Ecto neural progenitor cell (in vitro differentiated cells): ENCODE measurements at regions not wholly inside any gene's neighbourhood (a gene's known extent, or its start where the extent isn't known, plus 50 kb on each side); places are given as distances from the start of the nearest gene placed in this dataset.

Experiments used
- DNase-seq: peaks from one replicate; pipeline ENCODE4 v3.0.0-alpha.2; 2018; ENCODE audit warnings: low spot score

DNA sequence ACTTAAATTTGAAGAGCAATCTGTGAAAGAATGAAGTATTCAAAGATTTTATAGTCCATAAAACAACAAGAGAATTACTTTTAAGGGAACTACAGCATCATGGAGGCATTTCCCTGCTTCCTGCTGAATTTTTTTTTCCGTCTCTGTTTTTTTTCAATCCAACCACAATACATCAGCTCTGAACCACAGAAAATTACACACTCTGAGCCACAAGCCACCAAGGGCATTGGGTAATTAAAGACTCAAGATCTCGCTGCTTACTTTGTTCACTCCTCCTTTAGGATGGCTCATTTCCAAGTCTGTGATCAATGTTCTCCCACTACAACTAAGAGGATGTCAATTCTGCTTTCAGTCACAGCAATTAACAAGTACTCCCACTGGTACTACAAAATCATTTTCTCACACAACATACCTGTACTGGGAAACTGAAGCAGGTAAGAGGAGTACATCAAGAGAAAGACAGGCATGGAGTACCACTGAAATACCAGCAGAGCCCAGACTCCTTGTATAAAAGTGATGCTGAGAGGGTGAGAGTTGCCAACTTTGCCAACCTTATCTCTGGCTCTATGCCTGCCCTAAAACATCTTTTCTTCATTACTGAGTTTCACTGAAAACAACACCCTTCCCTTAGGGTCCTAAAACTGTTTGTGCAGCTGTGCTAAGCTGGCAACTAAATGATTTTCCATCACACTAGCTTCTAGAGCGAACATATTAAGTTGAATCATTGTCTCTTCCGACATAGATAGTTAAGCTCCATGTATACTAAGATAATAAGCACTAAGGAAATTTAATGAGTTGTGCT lies 105.8 kb upstream of the MAGEB18 start:
- DNase-seq, result no peak

DNA sequence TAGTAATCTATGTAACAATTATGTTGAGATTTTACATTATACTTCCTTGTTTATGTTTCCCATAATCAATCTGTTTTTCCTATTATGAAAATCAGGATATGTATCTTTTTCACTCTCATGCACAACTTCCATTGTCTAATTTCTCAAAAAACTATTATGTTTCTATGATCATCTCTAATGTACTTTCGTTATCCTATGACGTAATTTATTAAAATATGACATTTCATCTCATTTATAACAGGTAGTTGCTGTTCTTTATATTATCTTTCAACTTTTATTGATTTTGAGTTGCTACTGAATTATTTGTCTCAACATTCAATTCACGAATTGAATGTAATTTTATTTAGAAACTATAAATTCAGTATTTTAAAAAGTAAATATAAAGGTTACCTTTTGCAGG lies 100.8 kb upstream of the MAGEB18 start:
- no peak for DNase-seq

DNA sequence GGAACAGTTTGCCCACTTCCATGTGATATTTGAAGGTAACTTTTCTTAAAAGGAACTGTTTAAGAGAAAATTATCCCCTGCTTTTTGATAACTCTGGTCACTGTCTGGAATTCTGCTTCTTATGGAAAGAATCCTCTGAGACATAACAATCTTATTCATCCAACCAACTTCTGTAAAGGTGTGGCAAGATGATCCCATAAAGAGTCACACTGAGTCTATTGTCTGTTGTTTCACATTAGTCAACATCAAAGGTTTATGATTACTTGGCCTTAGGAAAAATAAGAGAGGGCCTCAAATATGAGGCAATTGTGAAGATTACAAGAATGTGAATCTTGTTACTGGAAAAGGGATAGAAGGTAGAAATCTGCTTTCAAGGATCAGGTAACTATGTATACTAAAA lies 88.0 kb upstream of the MAGEB18 start:
- no peak for DNase-seq

DNA sequence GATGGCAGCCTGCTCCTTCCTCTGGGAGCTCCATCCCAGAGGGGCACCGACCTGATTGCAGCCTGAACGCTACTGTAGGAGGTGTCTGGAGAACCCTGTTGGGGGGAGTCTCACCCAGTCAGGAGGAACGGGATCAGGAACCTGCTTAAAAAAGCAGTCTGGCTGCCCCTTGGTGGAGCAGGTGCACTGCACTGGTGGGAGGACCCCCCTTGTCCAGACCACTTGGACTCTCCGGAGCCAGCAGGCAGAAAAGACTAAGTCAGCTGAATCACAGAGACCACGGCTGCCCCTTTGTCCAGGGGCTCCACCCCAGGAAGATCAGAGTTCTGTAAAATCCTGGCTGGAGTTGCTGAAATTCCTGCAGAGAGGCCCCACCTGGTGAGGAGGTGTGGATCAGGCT lies 67.3 kb upstream of the MAGEB18 start:
- no peak for DNase-seq

DNA sequence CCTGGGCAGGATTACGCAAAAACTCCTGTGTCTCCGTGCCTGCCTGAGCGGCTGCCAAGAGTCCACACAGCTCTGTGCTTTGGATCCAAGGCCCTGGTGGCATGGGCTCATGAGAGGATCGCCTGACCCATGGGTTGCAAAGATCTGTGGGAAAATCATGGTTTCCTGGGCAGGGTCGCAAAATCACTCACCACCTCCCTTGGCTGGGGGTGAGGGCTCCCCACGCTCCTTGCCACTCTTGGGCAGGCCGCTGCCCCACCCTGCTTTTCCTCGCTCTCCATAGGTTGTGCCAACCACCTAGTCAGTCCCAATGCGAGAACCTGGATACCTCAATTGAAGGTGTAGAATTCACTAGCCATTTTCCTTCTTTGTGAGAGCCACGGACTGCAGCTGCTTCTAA lies 66.5 kb upstream of the MAGEB18 start:
- no peak for DNase-seq

DNA sequence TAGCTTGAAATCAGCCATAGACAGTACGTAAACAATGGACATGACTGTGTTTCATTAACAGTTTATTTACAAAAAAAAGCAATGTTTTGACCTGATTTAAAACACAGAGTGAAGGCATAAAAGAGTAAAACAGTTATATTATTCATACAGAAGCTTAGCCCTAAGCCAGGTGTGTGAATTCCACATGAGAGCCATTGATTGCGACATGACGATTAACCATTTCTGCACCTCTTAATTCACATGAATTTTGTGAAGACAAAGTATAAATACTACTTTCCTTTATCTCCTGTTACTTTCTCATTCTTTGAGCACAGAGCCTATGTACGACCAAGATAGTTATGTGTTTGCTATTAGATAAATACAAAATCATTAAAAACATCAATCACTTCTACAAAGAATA lies 55.0 kb upstream of the MAGEB18 start:
- DNase-seq, result no peak
